ENCODE measurements at regions not wholly inside any gene's neighbourhood (a gene's known extent, or its start where the extent isn't known, plus 50 kb on each side); places are given as distances from the start of the nearest gene placed in this dataset.

DNA sequence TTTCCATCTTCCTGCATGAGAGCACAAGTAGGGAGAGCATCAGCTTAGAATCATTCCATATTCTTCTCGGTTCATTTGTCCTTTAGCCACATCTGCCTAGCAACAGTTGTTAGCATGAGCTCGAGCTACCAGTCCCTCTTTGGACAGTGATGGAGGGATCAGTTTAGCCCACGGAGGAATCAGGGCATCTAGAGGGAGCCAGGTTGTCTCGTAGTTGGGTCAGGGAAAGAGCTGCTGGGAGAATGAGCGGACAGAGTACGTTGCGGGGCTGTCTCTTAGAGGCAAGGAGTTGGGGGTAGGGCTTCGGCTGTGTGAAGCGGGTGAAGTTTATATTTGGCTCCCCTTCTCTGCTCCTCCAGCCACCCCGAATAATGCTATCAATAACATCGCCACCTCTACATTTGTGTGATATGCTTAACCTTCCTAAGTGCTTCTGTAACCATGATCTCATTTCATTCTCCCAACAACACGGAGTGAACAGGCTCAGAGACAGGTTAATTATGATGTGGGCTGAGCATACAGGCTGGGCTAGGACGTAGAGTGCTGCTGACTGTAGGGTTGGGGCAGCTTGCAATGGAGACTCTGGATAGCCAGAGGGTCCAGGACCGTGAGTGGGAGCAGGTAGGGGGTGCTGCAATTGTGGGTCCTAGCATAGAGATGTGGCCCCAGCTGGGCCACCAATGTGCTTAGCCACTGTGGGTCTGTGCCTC is 72.6 kb downstream of the FRMPD3 start:
- TF ChIP-seq, protein P1, sequence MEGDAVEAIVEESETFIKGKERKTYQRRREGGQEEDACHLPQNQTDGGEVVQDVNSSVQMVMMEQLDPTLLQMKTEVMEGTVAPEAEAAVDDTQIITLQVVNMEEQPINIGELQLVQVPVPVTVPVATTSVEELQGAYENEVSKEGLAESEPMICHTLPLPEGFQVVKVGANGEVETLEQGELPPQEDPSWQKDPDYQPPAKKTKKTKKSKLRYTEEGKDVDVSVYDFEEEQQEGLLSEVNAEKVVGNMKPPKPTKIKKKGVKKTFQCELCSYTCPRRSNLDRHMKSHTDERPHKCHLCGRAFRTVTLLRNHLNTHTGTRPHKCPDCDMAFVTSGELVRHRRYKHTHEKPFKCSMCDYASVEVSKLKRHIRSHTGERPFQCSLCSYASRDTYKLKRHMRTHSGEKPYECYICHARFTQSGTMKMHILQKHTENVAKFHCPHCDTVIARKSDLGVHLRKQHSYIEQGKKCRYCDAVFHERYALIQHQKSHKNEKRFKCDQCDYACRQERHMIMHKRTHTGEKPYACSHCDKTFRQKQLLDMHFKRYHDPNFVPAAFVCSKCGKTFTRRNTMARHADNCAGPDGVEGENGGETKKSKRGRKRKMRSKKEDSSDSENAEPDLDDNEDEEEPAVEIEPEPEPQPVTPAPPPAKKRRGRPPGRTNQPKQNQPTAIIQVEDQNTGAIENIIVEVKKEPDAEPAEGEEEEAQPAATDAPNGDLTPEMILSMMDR (IDR thresholded peaks at IDR 0.05) = no peak
- TF ChIP-seq POLR2A (IDR thresholded peaks at IDR 0.05) (no peak), POLR2AphosphoS5 (IDR thresholded peaks at IDR 0.05) (no peak), EP300 (IDR thresholded peaks at IDR 0.05) (no peak)
